ENCODE measurements at regions not wholly inside any gene's neighbourhood (a gene's known extent, or its start where the extent isn't known, plus 50 kb on each side); places are given as distances from the start of the nearest gene placed in this dataset.

DNA sequence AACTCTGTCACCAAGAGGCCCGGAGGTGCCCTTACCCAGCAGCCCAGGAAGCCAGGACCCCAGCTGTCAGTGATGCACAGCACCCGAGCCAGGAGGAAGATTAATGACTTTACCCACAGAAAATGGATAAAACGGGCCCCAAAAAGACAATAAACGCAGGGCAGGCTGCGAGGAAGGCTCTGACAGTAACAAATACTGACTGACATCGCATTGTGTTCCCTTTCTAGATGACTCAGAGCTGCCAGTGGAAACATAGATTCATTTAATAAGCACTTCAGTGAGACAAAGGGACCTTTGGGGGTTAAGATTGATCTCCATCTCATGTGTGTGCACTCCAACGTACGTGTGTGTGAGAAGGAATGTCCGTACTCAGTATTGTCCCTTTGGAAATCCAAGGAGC is 225.3 kb upstream of the PPP2R3A start:
- TF ChIP-seq ZNF274 (IDR thresholded peaks at IDR 0.05; ENCODE audit: low read depth, low read length) (no peak), YY1 (IDR thresholded peaks at IDR 0.05; ENCODE audit: insufficient read depth, insufficient read length) (no peak), SUZ12 (IDR thresholded peaks at IDR 0.05; ENCODE audit: extremely low read depth, insufficient read depth, insufficient read length) (no peak)
- H3K9me3 ChIP-seq (ENCODE audit: insufficient read depth, low read length), result peaks cover 9% of the 10 kb centered on the region; the same call in 1 of the 2 replicates
- no peak overlapping the region for H3K9ac ChIP-seq (ENCODE audit: insufficient read length, low read depth)
- DNase-seq (ENCODE audit: low read depth, low spot score), result no peak
- no peaks in the 10 kb centered on the region for H3K4me1 ChIP-seq (ENCODE audit: insufficient read depth, insufficient read length)
- no peaks in the 10 kb centered on the region for H3K27me3 ChIP-seq (ENCODE audit: insufficient read depth, insufficient read length)
- H3K36me3 ChIP-seq (ENCODE audit: insufficient read depth, insufficient read length, low read length), result no peaks in the 10 kb centered on the region
- no peak overlapping the region for H3K4me3 ChIP-seq (ENCODE audit: insufficient read length, low read depth)

DNA sequence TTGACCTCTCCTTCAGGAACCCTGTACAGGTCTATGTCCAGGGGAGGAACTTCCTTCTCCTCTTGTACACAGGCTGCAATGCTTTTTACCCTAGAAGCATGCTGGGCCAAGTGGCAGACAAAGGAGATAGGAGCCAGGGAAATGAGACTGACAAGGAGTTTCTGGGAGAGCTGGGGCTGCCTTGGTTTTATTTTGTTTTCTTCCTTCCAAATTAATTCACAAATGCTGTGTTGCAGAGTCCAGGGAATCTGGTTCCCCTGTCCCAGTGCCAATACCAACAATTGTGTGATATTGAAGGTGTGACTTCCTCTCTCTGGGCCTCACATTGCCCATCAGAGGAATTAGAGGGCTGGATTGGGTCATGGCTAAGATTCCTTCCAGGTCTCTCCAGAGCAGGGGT is 224.8 kb upstream of the PPP2R3A start:
- H3K27me3 ChIP-seq (ENCODE audit: insufficient read depth, insufficient read length), result no peaks in the 10 kb centered on the region
- TF ChIP-seq ZNF274 (IDR thresholded peaks at IDR 0.05; ENCODE audit: low read depth, low read length), result no peak
- TF ChIP-seq SUZ12 (IDR thresholded peaks at IDR 0.05; ENCODE audit: extremely low read depth, insufficient read depth, insufficient read length), result no peak
- TF ChIP-seq YY1 (IDR thresholded peaks at IDR 0.05; ENCODE audit: insufficient read depth, insufficient read length), result no peak
- no peak overlapping the region for H3K9ac ChIP-seq (ENCODE audit: insufficient read length, low read depth)
- no peaks in the 10 kb centered on the region for H3K4me1 ChIP-seq (ENCODE audit: insufficient read depth, insufficient read length)
- H3K9me3 ChIP-seq (ENCODE audit: insufficient read depth, low read length), result peaks cover 7% of the 10 kb centered on the region; the same call in 1 of the 2 replicates
- no peaks in the 10 kb centered on the region for H3K36me3 ChIP-seq (ENCODE audit: insufficient read depth, insufficient read length, low read length)
- DNase-seq (ENCODE audit: low read depth, low spot score), result no peak
- no peak overlapping the region for H3K4me3 ChIP-seq (ENCODE audit: insufficient read length, low read depth)

DNA sequence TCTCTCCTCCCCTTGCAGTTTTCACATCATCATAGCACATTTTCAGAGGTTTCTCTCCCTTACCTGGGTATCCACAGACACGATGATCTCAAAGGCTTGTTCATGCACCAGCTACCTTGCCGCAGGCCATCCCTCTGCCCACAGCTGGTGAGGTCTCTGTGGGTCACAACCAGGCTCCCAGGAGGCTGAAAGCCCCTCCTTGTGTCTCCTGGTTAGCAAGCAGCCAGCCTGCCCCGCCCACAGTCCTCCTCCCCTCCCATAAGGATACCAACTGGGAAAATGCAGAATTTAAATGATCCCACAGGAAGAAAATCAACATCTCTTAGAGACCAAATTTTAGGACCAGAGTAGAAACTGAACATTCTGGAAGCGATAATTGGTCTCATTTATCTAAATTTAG is 213.5 kb upstream of the PPP2R3A start:
- no peak for DNase-seq (ENCODE audit: low read depth, low spot score)
- Histone ChIP-seq H3K9ac (ENCODE audit: insufficient read length, low read depth) (no peak overlapping the region), H3K4me1 (ENCODE audit: insufficient read depth, insufficient read length) (no peaks in the 10 kb centered on the region), H3K4me3 (ENCODE audit: insufficient read length, low read depth) (no peak overlapping the region), H3K36me3 (ENCODE audit: insufficient read depth, insufficient read length, low read length) (no peaks in the 10 kb centered on the region), H3K27me3 (ENCODE audit: insufficient read depth, insufficient read length) (no peaks in the 10 kb centered on the region), H3K9me3 (ENCODE audit: insufficient read depth, low read length) (no peaks in the 10 kb centered on the region)
- TF ChIP-seq SUZ12 (IDR thresholded peaks at IDR 0.05; ENCODE audit: extremely low read depth, insufficient read depth, insufficient read length) (no peak), ZNF274 (IDR thresholded peaks at IDR 0.05; ENCODE audit: low read depth, low read length) (no peak)

DNA sequence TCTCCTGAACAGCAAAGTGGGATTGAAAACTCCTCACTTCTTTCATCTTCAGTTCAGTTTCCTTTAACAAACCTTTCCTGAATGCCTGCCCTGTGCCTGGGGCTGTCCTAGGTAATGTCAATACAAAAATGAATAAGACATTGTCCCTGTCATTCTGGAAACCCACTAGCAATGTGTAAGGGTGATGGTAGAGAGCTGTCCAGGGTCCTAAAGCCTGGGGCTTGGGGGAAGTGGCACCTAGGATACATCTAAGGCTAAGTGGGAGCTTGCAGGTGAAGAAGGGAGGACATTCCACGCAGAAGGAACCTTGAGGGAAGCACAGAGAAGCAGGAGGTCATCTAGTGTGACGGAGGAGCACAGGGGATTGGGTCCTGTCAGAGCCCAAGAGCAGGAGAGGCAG is 212.7 kb upstream of the PPP2R3A start:
- DNase-seq (ENCODE audit: low read depth, low spot score), result no peak

DNA sequence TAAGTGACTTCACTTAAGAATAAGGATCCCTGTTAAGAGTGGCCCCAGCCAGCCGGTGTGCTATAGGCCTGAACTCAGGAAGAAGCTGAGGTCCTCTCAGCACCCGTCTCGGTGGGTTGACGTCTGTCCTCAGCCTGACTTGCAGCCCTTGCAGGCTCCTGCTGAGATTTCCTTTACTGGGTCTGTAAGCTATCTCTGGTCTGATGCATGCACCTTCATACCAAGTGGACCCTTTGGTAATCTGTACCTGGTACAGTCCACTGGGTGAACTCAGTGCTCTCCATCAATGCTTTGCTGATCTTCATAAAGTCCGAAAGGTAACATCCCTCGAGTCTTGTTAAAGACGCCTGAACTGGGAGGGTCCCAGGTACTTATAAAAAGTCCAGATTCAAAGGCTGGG is 212.0 kb upstream of the PPP2R3A start:
- Histone ChIP-seq H3K4me1 (ENCODE audit: insufficient read depth, insufficient read length) (no peaks in the 10 kb centered on the region), H3K9me3 (ENCODE audit: insufficient read depth, low read length) (no peaks in the 10 kb centered on the region), H3K9ac (ENCODE audit: insufficient read length, low read depth) (no peak overlapping the region), H3K27me3 (ENCODE audit: insufficient read depth, insufficient read length) (no peaks in the 10 kb centered on the region), H3K4me3 (ENCODE audit: insufficient read length, low read depth) (no peak overlapping the region), H3K36me3 (ENCODE audit: insufficient read depth, insufficient read length, low read length) (no peaks in the 10 kb centered on the region)
- TF ChIP-seq ZNF274 (IDR thresholded peaks at IDR 0.05; ENCODE audit: low read depth, low read length) (no peak), YY1 (IDR thresholded peaks at IDR 0.05; ENCODE audit: insufficient read depth, insufficient read length) (no peak), SUZ12 (IDR thresholded peaks at IDR 0.05; ENCODE audit: extremely low read depth, insufficient read depth, insufficient read length) (no peak)
- no peak for DNase-seq (ENCODE audit: low read depth, low spot score)

More for the DNA sequence above, 212.7 kb upstream of the PPP2R3A start:
- Histone ChIP-seq H3K9ac (ENCODE audit: insufficient read length, low read depth) (no peak overlapping the region), H3K9me3 (ENCODE audit: insufficient read depth, low read length) (no peaks in the 10 kb centered on the region), H3K36me3 (ENCODE audit: insufficient read depth, insufficient read length, low read length) (no peaks in the 10 kb centered on the region), H3K4me1 (ENCODE audit: insufficient read depth, insufficient read length) (no peaks in the 10 kb centered on the region), H3K27me3 (ENCODE audit: insufficient read depth, insufficient read length) (no peaks in the 10 kb centered on the region), H3K4me3 (ENCODE audit: insufficient read length, low read depth) (no peak overlapping the region)
- TF ChIP-seq ZNF274 (IDR thresholded peaks at IDR 0.05; ENCODE audit: low read depth, low read length) (no peak), YY1 (IDR thresholded peaks at IDR 0.05; ENCODE audit: insufficient read depth, insufficient read length) (no peak), SUZ12 (IDR thresholded peaks at IDR 0.05; ENCODE audit: extremely low read depth, insufficient read depth, insufficient read length) (no peak)

DNA sequence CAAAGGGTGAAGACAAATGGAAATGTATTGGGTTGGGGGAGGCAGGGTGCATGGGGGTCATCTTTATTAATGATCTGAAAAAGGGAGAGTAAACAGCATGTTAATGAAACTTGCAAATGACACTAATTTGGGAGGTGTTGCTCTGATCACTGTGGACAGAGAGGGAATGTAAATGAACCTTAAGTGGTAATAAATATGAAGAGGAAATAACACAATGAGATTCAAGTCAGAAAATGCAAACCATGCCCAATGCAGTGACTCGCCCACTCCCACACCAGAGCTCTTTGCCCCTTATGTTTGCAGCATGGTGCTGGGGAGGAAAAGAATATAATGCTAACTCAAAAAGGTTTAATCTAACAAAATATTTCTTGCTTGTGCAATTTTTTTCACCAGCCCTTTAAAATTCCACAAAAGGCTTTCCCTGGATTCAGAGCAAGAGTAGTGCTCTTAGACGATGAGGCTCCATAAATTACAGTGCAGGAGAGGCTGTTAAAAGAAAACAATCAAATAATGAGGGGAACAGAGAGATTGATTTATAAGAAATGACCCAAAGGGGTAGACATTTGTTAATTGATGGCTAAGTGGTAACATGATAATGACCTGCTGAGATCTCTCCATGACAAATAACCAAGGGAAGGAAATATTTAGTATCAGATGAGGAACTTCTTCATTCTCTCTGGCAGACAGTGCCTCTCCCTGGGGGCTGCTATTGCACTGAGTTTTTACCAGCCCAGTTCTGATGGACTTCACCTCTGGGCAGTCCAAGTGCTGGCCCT is 210.0 kb upstream of the PPP2R3A start:
- no peaks in the 10 kb centered on the region for H3K36me3 ChIP-seq (ENCODE audit: insufficient read depth, insufficient read length, low read length)
- no peaks in the 10 kb centered on the region for H3K27me3 ChIP-seq (ENCODE audit: insufficient read depth, insufficient read length)
- TF ChIP-seq ZNF274 (IDR thresholded peaks at IDR 0.05; ENCODE audit: low read depth, low read length), result no peak
- TF ChIP-seq YY1 (IDR thresholded peaks at IDR 0.05; ENCODE audit: insufficient read depth, insufficient read length), result no peak
- TF ChIP-seq SUZ12 (IDR thresholded peaks at IDR 0.05; ENCODE audit: extremely low read depth, insufficient read depth, insufficient read length), result no peak
- no peak overlapping the region for H3K9ac ChIP-seq (ENCODE audit: insufficient read length, low read depth)
- no peak for DNase-seq (ENCODE audit: low read depth, low spot score)
- H3K4me3 ChIP-seq (ENCODE audit: insufficient read length, low read depth), result no peak overlapping the region
- no peaks in the 10 kb centered on the region for H3K4me1 ChIP-seq (ENCODE audit: insufficient read depth, insufficient read length)
- no peaks in the 10 kb centered on the region for H3K9me3 ChIP-seq (ENCODE audit: insufficient read depth, low read length)

DNA sequence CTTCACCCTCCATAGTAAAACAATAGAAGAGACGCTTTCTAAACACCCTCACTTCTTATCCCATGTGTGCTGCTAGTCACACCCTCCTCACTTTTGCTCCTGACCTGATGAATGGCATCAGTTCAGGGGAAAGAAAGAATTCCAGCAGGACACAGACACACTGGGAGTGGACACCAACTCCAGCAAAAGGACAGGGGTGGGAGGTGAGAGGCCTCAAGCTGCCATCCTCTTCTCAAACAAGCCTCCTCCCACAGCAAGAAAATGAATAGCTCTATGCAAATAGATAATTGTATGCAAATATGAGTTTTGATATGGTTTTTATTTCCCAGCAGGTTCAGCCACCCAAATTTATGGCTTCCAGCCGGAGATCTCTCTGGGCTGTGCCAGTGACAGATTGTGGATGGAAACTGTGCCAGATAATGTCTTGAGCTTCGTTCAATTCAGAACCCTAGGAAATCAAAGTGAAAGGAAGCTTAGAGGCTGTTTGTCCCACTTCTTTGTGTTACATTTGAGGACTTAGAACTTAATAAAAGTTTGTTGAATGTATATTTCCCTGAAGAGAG is 209.3 kb upstream of the PPP2R3A start:
- H3K9ac ChIP-seq (ENCODE audit: insufficient read length, low read depth), result no peak overlapping the region
- no peak for TF ChIP-seq SUZ12 (IDR thresholded peaks at IDR 0.05; ENCODE audit: extremely low read depth, insufficient read depth, insufficient read length)
- no peak for TF ChIP-seq ZNF274 (IDR thresholded peaks at IDR 0.05; ENCODE audit: low read depth, low read length)
- no peak for TF ChIP-seq YY1 (IDR thresholded peaks at IDR 0.05; ENCODE audit: insufficient read depth, insufficient read length)

More for the DNA sequence above, 209.3 kb upstream of the PPP2R3A start:
- H3K9me3 ChIP-seq (ENCODE audit: insufficient read depth, low read length), result no peaks in the 10 kb centered on the region
- DNase-seq (ENCODE audit: low read depth, low spot score), result no peak
- H3K4me3 ChIP-seq (ENCODE audit: insufficient read length, low read depth), result no peak overlapping the region
- H3K4me1 ChIP-seq (ENCODE audit: insufficient read depth, insufficient read length), result no peaks in the 10 kb centered on the region
- H3K36me3 ChIP-seq (ENCODE audit: insufficient read depth, insufficient read length, low read length), result no peaks in the 10 kb centered on the region
- no peaks in the 10 kb centered on the region for H3K27me3 ChIP-seq (ENCODE audit: insufficient read depth, insufficient read length)

Measured in NT2/D1 (cell line).